Duodenal mucosa (tissue), 2 donors: ENCODE measurements at regions not wholly inside any gene's neighbourhood (a gene's known extent, or its start where the extent isn't known, plus 50 kb on each side); places are given as distances from the start of the nearest gene placed in this dataset.

Source experiments
- H3K27ac ChIP-seq: one replicate; pipeline ENCODE4 v1.7.0; 2013; ENCODE audit warnings: low read depth, low read length
- H3K27me3 ChIP-seq, 2 donors: one replicate each; pipeline ENCODE4 v1.7.0; 2013; ENCODE audit warnings: low read length in 2 of 2, control low read depth in 1 of 2; ENCODE audit not compliant: insufficient read depth in 2 of 2, control insufficient read depth in 1 of 2
- H3K36me3 ChIP-seq, 2 donors: one replicate each; pipeline ENCODE4 v1.7.0; 2013; ENCODE audit warnings: low read length in 2 of 2, control low read depth in 1 of 2; ENCODE audit not compliant: insufficient read depth in 2 of 2, control insufficient read depth in 1 of 2
- H3K4me1 ChIP-seq, 2 donors: one replicate each; pipeline ENCODE4 v1.7.0; 2013; ENCODE audit warnings: low read length in 2 of 2, control low read depth in 1 of 2; ENCODE audit not compliant: insufficient read depth in 2 of 2, control insufficient read depth in 1 of 2
- H3K4me3 ChIP-seq, 2 donors: one replicate each; pipeline ENCODE4 v1.7.0; 2013; ENCODE audit warnings: low read length in 2 of 2, low read depth in 1 of 2
- H3K9ac ChIP-seq, 2 donors: one replicate each; pipeline ENCODE4 v1.7.0; 2013; ENCODE audit warnings: low read length in 2 of 2, low read depth in 1 of 2
- H3K9me3 ChIP-seq, 2 donors: one replicate each; pipeline ENCODE4 v1.7.0; 2013; ENCODE audit warnings: low read length in 2 of 2, control low read depth in 1 of 2; ENCODE audit not compliant: control insufficient read depth in 1 of 2

DNA sequence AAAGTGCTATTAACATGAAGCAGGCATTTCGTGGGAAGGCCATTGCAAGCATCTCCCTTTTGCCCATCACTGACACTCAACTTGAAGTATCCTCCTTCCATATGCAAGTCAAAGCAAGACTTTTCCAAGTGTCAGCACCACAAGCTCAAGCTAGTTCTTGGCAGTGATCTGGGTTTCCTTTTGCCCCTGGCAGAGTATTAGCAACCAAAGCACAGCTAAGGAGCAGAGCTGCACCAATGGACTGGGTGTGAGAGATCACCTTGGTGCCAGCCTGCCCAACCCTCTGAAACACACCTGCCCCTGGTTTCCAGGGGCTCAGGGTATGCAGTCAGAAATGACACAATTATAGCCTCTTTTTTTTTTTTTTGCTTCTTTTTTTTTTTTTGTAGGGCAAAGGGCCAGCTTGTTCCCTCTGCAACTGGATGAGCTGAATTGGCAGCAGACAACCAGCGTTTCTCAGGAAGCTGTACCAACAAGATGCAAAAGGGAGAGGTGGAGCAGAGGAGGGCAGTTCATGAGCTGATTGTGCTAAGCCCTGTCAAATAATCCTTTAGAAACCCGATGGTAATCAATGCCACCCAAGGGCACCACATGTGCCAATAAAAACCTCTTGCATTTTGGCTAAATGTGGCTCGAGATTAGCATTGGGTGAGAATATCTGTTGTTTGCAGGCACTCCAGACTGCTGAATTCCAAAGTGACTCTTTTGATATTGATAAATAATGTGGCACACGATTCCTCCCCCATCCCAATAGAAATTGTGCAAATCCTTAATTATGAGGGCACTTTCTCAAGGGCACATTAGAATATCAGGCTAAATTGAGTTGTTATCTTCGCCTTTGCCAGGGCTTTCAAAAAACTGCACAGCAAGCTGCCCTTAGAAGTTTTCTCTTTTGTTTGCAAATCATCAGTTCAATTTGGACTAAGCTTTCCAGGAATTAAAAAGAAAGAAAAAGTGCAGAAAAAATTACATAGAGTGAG lies 192.4 kb downstream of the GAS1 start:
- H3K27me3 ChIP-seq: no peaks in the 10 kb centered on the region
- no peak overlapping the region for H3K4me3 ChIP-seq
- no peak overlapping the region for H3K9ac ChIP-seq
- H3K36me3 ChIP-seq: no peaks in the 10 kb centered on the region
- no peaks in the 10 kb centered on the region for H3K9me3 ChIP-seq
- H3K27ac ChIP-seq: no peak overlapping the region
- peaks cover 5 to 17% of the 10 kb centered on the region in 2 donors for H3K4me1 ChIP-seq

DNA sequence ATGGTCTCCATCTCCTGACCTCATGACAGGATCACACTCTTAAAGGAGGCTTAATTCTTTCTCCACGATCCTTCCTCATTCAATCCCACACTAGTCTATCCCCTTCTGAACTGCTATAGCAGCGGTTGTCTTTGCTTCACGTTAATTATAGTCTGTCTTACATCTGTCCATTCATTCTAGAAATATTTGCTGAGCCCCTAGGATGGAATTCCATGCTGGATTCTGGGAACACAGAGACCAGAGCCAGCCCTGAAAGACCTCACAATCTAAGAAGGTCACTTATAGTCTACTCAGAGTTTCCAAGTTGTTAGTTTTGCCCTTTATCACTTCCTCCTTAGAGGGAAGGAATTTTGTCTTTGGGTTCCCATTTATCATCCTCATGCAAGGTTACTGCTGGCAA lies 193.5 kb downstream of the GAS1 start:
- H3K36me3 ChIP-seq: no peaks in the 10 kb centered on the region
- H3K27ac ChIP-seq: no peak overlapping the region
- no peaks in the 10 kb centered on the region for H3K9me3 ChIP-seq
- H3K4me1 ChIP-seq: peaks cover 5 to 17% of the 10 kb centered on the region in 2 donors
- no peaks in the 10 kb centered on the region for H3K27me3 ChIP-seq
- H3K4me3 ChIP-seq: no peak overlapping the region
- no peak overlapping the region for H3K9ac ChIP-seq

GRCh38 chr9:86752733-86753132 lies 194.6 kb downstream of the GAS1 start:
- H3K4me1 ChIP-seq: peaks cover 5 to 17% of the 10 kb centered on the region in 2 donors
- H3K9me3 ChIP-seq: no peaks in the 10 kb centered on the region
- H3K4me3 ChIP-seq: no peak overlapping the region
- no peaks in the 10 kb centered on the region for H3K27me3 ChIP-seq
- no peak overlapping the region for H3K9ac ChIP-seq
- no peaks in the 10 kb centered on the region for H3K36me3 ChIP-seq
- no peak overlapping the region for H3K27ac ChIP-seq

DNA sequence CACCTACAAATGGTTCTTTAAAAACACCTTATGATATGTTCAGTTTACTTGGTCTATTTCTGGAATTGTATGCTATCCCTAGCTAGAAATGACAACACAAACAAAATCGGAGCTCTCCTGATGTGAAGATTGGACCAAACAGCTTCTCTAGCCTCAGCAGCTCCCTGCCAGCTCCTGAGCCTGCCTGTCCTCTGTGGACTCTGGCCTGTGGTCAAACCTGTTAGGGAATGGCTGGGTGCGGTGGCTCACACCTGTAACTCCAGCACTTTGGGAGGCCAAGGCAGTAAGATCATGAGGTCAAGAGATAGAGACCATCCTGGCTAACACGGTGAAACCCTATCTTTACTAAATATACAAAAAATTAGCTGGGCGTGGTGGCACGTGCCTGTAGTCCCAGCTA lies 195.3 kb downstream of the GAS1 start:
- H3K4me1 ChIP-seq: peaks cover 5 to 17% of the 10 kb centered on the region in 2 donors
- H3K36me3 ChIP-seq: no peaks in the 10 kb centered on the region
- H3K9ac ChIP-seq: no peak overlapping the region
- H3K27me3 ChIP-seq: no peaks in the 10 kb centered on the region
- H3K9me3 ChIP-seq: no peaks in the 10 kb centered on the region
- H3K4me3 ChIP-seq: no peak overlapping the region
- no peak overlapping the region for H3K27ac ChIP-seq

DNA sequence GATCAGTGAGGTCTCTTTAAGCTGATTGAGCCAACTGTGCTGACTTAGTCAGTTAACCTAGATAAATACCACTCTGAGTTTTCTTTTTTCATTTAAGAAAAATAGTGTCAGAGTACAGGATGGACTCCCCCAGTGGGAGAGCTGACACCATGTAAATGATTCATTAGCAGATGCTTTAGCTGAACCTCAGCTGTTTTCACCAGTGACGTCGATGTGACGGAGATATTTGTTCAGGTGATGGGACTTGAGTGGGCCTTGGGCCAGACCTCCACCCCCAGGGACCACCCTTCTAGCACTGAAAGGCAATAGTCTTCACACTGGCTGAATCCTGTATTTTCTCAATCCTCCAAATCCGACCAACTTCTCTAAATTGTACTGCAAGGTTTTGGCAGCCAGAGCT lies 196.1 kb downstream of the GAS1 start:
- no peak overlapping the region for H3K27ac ChIP-seq
- H3K4me1 ChIP-seq: peaks cover 5 to 17% of the 10 kb centered on the region in 2 donors
- H3K27me3 ChIP-seq: no peaks in the 10 kb centered on the region
- H3K9me3 ChIP-seq: no peaks in the 10 kb centered on the region
- H3K9ac ChIP-seq: no peak overlapping the region
- H3K36me3 ChIP-seq: no peaks in the 10 kb centered on the region
- no peak overlapping the region for H3K4me3 ChIP-seq

- no peaks in the 10 kb centered on the region for H3K9me3 ChIP-seq
These were observed 197.4 kb downstream of the GAS1 start for GRCh38 chr9:86749894-86750255.

GRCh38 chr9:86749161-86749893 lies 198.0 kb downstream of the GAS1 start:
- Histone ChIP-seq H3K4me3 (no peak overlapping the region), H3K36me3 (no peaks in the 10 kb centered on the region), H3K27me3 (no peaks in the 10 kb centered on the region), H3K27ac (no peak overlapping the region), H3K4me1 (peaks cover 2 to 10% of the 10 kb centered on the region in 2 donors), H3K9me3 (no peaks in the 10 kb centered on the region), H3K9ac (no peak overlapping the region)

More at GRCh38 chr9:86749894-86750255, 197.4 kb downstream of the GAS1 start:
- Histone ChIP-seq H3K4me1 (peaks cover 5 to 16% of the 10 kb centered on the region in 2 donors), H3K27me3 (no peaks in the 10 kb centered on the region), H3K9ac (no peak overlapping the region), H3K27ac (no peak overlapping the region), H3K36me3 (no peaks in the 10 kb centered on the region), H3K4me3 (no peak overlapping the region)

GRCh38 chr9:86747711-86748110 lies 199.6 kb downstream of the GAS1 start:
- Histone ChIP-seq H3K9me3 (no peaks in the 10 kb centered on the region), H3K27ac (no peak overlapping the region), H3K36me3 (no peaks in the 10 kb centered on the region)

GRCh38 chr9:86741311-86742208 lies 205.7 kb downstream of the GAS1 start:
- Histone ChIP-seq H3K9me3 (no peaks in the 10 kb centered on the region), H3K4me1 (peaks cover 21 to 26% of the 10 kb centered on the region in 2 donors), H3K4me3 (no peak overlapping the region), H3K27ac (no peak overlapping the region), H3K36me3 (no peaks in the 10 kb centered on the region), H3K27me3 (no peaks in the 10 kb centered on the region), H3K9ac (no peak overlapping the region)

More at GRCh38 chr9:86747711-86748110, 199.6 kb downstream of the GAS1 start:
- Histone ChIP-seq H3K27me3 (no peaks in the 10 kb centered on the region), H3K4me3 (no peak overlapping the region), H3K9ac (no peak overlapping the region), H3K4me1 (peaks cover 2 to 4% of the 10 kb centered on the region in 2 donors)
